ENCODE measurements at regions not wholly inside any gene's neighbourhood (a gene's known extent, or its start where the extent isn't known, plus 50 kb on each side); places are given as distances from the start of the nearest gene placed in this dataset.

DNA sequence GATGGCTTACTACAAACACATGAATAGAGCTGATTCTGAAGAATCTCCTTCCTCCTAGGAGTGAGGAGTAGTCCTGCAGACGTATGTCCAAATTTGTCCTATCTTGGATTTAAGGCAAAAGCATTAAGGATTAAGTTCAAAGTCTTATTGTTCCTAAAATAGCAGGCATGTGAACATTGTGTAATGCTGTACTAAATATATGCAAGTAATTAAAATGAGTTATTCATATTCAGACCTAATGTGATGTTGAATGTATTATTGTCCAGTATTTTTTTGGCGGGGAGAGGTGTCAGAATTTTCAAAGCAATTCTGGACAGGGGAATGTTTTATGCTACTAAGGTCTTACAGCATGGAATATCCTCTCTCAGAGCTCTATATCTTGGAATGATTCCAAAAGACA, 60.7 kb upstream of the STK38L start:
- Histone ChIP-seq H3K9me3 (ENCODE audit: low read depth, low read length) (no peaks in the 10 kb centered on the region), H2AFZ (ENCODE audit: low read length) (no peak overlapping the region), H3K27ac (ENCODE audit: low read depth, low read length) (no peak overlapping the region), H3K4me2 (ENCODE audit: insufficient read depth, low read length) (no peak overlapping the region), H4K20me1 (ENCODE audit: insufficient read depth, low read length) (no peaks in the 10 kb centered on the region), H3K4me1 (ENCODE audit: insufficient read depth, low read length) (peaks cover 59% of the 10 kb centered on the region), H3K36me3 (ENCODE audit: insufficient read depth, low read length) (no peaks in the 10 kb centered on the region), H3K79me2 (ENCODE audit: insufficient read depth, low read length) (no peaks in the 10 kb centered on the region), H3K27me3 (ENCODE audit: insufficient read depth, low read length) (no peaks in the 10 kb centered on the region), H3K4me3 (ENCODE audit: insufficient read depth, low read length) (no peak overlapping the region)
- TF ChIP-seq, protein P1, sequence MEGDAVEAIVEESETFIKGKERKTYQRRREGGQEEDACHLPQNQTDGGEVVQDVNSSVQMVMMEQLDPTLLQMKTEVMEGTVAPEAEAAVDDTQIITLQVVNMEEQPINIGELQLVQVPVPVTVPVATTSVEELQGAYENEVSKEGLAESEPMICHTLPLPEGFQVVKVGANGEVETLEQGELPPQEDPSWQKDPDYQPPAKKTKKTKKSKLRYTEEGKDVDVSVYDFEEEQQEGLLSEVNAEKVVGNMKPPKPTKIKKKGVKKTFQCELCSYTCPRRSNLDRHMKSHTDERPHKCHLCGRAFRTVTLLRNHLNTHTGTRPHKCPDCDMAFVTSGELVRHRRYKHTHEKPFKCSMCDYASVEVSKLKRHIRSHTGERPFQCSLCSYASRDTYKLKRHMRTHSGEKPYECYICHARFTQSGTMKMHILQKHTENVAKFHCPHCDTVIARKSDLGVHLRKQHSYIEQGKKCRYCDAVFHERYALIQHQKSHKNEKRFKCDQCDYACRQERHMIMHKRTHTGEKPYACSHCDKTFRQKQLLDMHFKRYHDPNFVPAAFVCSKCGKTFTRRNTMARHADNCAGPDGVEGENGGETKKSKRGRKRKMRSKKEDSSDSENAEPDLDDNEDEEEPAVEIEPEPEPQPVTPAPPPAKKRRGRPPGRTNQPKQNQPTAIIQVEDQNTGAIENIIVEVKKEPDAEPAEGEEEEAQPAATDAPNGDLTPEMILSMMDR (IDR thresholded peaks at IDR 0.05; ENCODE audit: extremely low read depth, low read depth, low read length), result no peak
- DNase-seq (ENCODE audit: insufficient read length, low spot score, missing footprints), result no peak

DNA sequence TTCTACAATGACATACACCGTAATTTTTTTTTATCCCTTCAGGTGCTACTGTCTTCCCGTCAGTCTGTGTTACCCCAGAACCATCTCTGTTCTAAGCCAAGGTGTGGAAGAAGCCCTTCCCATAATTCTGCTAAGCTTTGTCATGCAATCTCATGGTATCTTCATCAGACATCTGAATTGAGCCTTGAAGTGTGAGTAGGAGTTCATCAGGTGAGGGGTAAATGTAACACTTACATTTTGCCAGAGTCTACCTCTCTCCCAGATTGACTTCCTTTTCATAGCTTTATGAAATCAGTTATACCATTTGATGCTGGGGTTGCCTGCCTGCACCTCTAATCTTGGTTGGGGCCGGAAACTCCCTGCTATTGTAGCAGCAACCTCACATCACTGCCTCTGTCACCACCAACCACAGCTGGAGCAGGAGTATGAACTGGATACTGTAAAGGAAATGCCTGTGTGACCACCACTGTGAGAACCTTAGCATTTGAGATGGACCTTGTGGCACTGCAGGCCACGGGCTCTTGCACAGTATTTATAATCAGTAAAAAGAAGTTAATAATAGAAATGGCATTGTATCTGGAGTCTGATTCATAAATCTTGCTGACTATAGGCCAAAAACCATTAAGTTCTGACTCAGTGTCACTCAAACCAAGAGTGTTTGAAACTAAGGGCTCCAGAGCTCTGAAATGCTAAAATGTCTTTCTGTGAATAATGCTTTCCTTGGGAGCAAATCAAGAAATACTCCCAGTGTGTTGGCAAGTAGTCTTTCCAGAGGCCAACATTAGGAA, 58.7 kb upstream of the STK38L start:
- no peaks in the 10 kb centered on the region for H3K36me3 ChIP-seq (ENCODE audit: insufficient read depth, low read length)
- H3K9me3 ChIP-seq (ENCODE audit: low read depth, low read length), result no peaks in the 10 kb centered on the region
- peak overlapping the region; percentile 4 for H3K4me3 ChIP-seq (ENCODE audit: insufficient read depth, low read length)
- TF ChIP-seq, protein P1 (IDR thresholded peaks at IDR 0.05; ENCODE audit: extremely low read depth, low read depth, low read length), result no peak
- H3K79me2 ChIP-seq (ENCODE audit: insufficient read depth, low read length), result no peaks in the 10 kb centered on the region
- no peak overlapping the region for H2AFZ ChIP-seq (ENCODE audit: low read length)
- H4K20me1 ChIP-seq (ENCODE audit: insufficient read depth, low read length), result no peaks in the 10 kb centered on the region
- H3K4me1 ChIP-seq (ENCODE audit: insufficient read depth, low read length), result peaks cover 45% of the 10 kb centered on the region
- no peaks in the 10 kb centered on the region for H3K27me3 ChIP-seq (ENCODE audit: insufficient read depth, low read length)
- peak overlapping the region; percentile 43 for H3K4me2 ChIP-seq (ENCODE audit: insufficient read depth, low read length)
- peak overlapping the region; percentile 84 for H3K27ac ChIP-seq (ENCODE audit: low read depth, low read length)
- DNase-seq (ENCODE audit: insufficient read length, low spot score, missing footprints), result no peak

DNA sequence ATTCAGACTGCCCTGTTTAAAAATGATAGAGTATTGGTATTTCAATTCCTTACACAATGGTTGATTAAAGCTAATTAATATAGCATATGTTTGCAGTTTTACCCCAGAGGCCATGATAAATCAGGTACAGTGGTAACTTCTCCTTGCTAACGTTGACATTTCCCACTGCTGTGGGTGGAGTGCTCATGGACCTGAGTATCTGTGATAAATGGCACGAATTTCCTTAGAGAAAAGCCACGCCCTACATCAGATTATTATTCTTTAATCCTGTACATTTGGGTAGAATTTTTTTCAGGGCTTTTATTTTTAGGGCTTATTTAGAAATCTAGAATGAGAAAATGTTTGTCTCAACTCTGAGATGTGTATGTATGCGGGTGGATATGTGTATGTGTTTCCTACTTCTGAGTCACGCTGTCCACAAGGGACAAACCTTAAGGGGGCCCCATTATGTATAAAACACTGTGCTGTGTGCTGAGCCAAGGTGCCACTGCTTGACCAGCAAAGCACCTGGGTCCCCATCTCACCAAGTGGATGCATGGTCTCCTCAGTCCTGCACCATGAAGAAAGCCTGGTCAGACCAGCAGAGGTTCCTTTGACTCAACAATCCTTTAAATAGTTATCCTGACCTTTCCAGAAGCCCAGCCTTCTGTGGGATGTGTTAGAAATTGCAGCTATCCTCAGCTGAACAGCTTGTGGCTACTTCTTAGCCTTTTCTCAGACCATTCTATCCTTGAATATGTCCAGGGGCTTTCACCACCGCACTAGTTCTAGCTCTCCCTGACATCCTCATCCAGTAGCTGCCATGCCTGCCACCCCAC, 57.9 kb upstream of the STK38L start:
- H3K4me2 ChIP-seq (ENCODE audit: insufficient read depth, low read length), result peak overlapping the region; percentile 43
- H3K4me3 ChIP-seq (ENCODE audit: insufficient read depth, low read length), result peak overlapping the region; percentile 14
- no peaks in the 10 kb centered on the region for H3K27me3 ChIP-seq (ENCODE audit: insufficient read depth, low read length)
- DNase-seq (ENCODE audit: insufficient read length, low spot score, missing footprints), result no peak
- H3K4me1 ChIP-seq (ENCODE audit: insufficient read depth, low read length), result peaks cover 44% of the 10 kb centered on the region
- TF ChIP-seq, protein P1 (IDR thresholded peaks at IDR 0.05; ENCODE audit: extremely low read depth, low read depth, low read length), result no peak
- H3K79me2 ChIP-seq (ENCODE audit: insufficient read depth, low read length), result no peaks in the 10 kb centered on the region
- peak overlapping the region; percentile 2 for H2AFZ ChIP-seq (ENCODE audit: low read length)
- no peaks in the 10 kb centered on the region for H3K36me3 ChIP-seq (ENCODE audit: insufficient read depth, low read length)
- no peaks in the 10 kb centered on the region for H3K9me3 ChIP-seq (ENCODE audit: low read depth, low read length)
- peak overlapping the region; percentile 84 for H3K27ac ChIP-seq (ENCODE audit: low read depth, low read length)
- H4K20me1 ChIP-seq (ENCODE audit: insufficient read depth, low read length), result no peaks in the 10 kb centered on the region

DNA sequence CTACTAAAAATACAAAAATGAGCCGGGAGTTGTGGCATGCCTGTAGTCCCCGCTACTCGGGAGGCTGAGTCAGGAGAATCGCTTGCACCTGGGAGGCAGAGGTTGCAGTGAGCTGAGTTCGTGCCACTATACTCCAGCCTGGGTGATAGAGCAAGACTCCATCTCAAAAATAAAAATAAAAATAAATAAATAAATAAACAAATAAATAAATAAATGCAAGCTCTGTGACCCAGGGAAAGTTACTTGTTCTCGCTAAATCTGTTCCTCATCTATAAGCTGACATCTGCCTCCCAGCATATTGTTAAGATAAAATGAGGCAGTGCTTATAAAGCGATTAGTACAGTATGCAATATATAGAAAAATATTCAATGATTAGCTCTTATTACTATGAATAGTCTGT, 56.4 kb upstream of the STK38L start:
- H3K36me3 ChIP-seq (ENCODE audit: insufficient read depth, low read length), result no peaks in the 10 kb centered on the region
- no peak overlapping the region for H3K27ac ChIP-seq (ENCODE audit: low read depth, low read length)
- no peak overlapping the region for H3K4me3 ChIP-seq (ENCODE audit: insufficient read depth, low read length)
- peaks cover 48% of the 10 kb centered on the region for H3K4me1 ChIP-seq (ENCODE audit: insufficient read depth, low read length)
- no peaks in the 10 kb centered on the region for H3K9me3 ChIP-seq (ENCODE audit: low read depth, low read length)
- no peak for DNase-seq (ENCODE audit: insufficient read length, low spot score, missing footprints)
- no peaks in the 10 kb centered on the region for H4K20me1 ChIP-seq (ENCODE audit: insufficient read depth, low read length)
- no peak overlapping the region for H2AFZ ChIP-seq (ENCODE audit: low read length)
- no peaks in the 10 kb centered on the region for H3K79me2 ChIP-seq (ENCODE audit: insufficient read depth, low read length)
- H3K27me3 ChIP-seq (ENCODE audit: insufficient read depth, low read length), result no peaks in the 10 kb centered on the region
- TF ChIP-seq, protein P1 (IDR thresholded peaks at IDR 0.05; ENCODE audit: extremely low read depth, low read depth, low read length), result no peak
- no peak overlapping the region for H3K4me2 ChIP-seq (ENCODE audit: insufficient read depth, low read length)

All from osteoblast (primary cell).